ENCODE measurements at regions not wholly inside any gene's neighbourhood (a gene's known extent, or its start where the extent isn't known, plus 50 kb on each side); places are given as distances from the start of the nearest gene placed in this dataset.

- no peak for DNase-seq (ENCODE audit: low read depth, low spot score)
- in situ Hi-C loops (cut with HindIII; ENCODE audit: low sequenced_read_pairs), result no loop called here
- H3K4me3 ChIP-seq (ENCODE audit: low read depth, low read length), result no peak overlapping the region
- no peak for TF ChIP-seq CTCF (IDR thresholded peaks at IDR 0.05; ENCODE audit: low read depth, low read length)
These were observed 117.5 kb upstream of the IQCM start for GRCh38 chr4:149933120-149933519.

- TF ChIP-seq CTCF (IDR thresholded peaks at IDR 0.05; ENCODE audit: low read depth, low read length), result no peak
- DNase-seq (ENCODE audit: low read depth, low spot score), result no peak
- no peak overlapping the region for H3K4me3 ChIP-seq (ENCODE audit: low read depth, low read length)
- in situ Hi-C loops (cut with HindIII; ENCODE audit: low sequenced_read_pairs), result no loop called here
These were observed 118.2 kb upstream of the IQCM start for GRCh38 chr4:149933883-149934282.

GRCh38 chr4:149949381-149949780 lies 128.9 kb upstream of the DCLK2 start:
- no peak overlapping the region for H3K4me3 ChIP-seq (ENCODE audit: low read depth, low read length)
- no peak for TF ChIP-seq CTCF (IDR thresholded peaks at IDR 0.05; ENCODE audit: low read depth, low read length)
- in situ Hi-C loops (cut with HindIII; ENCODE audit: low sequenced_read_pairs), result no loop called here
- DNase-seq (ENCODE audit: low read depth, low spot score), result no peak

GRCh38 chr4:149951152-149951900 lies 126.9 kb upstream of the DCLK2 start:
- TF ChIP-seq CTCF (IDR thresholded peaks at IDR 0.05; ENCODE audit: low read depth, low read length), result no peak
- in situ Hi-C loops (cut with HindIII; ENCODE audit: low sequenced_read_pairs), result no loop called here
- no peak overlapping the region for H3K4me3 ChIP-seq (ENCODE audit: low read depth, low read length)
- no peak for DNase-seq (ENCODE audit: low read depth, low spot score)

GRCh38 chr4:149952101-149952500 lies 126.1 kb upstream of the DCLK2 start:
- in situ Hi-C loops (cut with HindIII; ENCODE audit: low sequenced_read_pairs), result no loop called here
- no peak overlapping the region for H3K4me3 ChIP-seq (ENCODE audit: low read depth, low read length)
- TF ChIP-seq CTCF (IDR thresholded peaks at IDR 0.05; ENCODE audit: low read depth, low read length), result no peak
- DNase-seq (ENCODE audit: low read depth, low spot score), result no peak

- H3K4me3 ChIP-seq (ENCODE audit: low read depth, low read length), result no peak overlapping the region
- no peak for TF ChIP-seq CTCF (IDR thresholded peaks at IDR 0.05; ENCODE audit: low read depth, low read length)
- DNase-seq (ENCODE audit: low read depth, low spot score), result no peak
- in situ Hi-C loops (cut with HindIII; ENCODE audit: low sequenced_read_pairs), result no loop called here
These were observed 125.5 kb upstream of the DCLK2 start for GRCh38 chr4:149952716-149953115.

All from astrocyte of the spinal cord (primary cell).